ENCODE measurements at regions not wholly inside any gene's neighbourhood (a gene's known extent, or its start where the extent isn't known, plus 50 kb on each side); places are given as distances from the start of the nearest gene placed in this dataset.

DNA sequence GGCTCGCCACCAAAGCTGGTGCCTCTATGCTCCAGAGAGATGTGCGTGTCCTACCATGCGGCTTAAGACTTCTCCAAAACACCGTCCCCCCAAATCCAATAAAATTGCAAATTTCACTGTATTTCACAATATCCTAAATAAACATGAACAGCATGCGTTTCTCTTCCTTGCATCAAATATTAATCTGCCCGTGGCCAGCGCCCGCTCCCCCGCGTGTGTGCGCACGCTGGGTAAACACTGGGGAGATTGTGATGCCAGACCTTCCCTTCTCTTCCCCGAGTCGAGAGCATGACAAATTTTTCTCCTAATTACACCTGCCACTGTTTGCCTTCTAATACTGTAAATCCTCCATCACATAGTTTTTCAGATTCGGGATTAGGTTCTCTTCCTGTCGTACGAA lies 148.1 kb downstream of the MRM1 start:
- TF ChIP-seq, protein P1, sequence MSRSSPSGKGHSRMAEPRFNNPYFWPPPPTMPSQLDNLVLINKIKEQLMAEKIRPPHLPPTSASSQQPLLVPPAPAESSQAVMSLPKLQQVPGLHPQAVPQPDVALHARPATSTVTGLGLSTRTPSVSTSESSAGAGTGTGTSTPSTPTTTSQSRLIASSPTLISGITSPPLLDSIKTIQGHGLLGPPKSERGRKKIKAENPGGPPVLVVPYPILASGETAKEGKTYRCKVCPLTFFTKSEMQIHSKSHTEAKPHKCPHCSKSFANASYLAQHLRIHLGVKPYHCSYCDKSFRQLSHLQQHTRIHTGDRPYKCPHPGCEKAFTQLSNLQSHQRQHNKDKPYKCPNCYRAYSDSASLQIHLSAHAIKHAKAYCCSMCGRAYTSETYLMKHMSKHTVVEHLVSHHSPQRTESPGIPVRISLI (tag by site-specific recombination; IDR thresholded peaks at IDR 0.05), result no peak
- TF ChIP-seq, protein P2, sequence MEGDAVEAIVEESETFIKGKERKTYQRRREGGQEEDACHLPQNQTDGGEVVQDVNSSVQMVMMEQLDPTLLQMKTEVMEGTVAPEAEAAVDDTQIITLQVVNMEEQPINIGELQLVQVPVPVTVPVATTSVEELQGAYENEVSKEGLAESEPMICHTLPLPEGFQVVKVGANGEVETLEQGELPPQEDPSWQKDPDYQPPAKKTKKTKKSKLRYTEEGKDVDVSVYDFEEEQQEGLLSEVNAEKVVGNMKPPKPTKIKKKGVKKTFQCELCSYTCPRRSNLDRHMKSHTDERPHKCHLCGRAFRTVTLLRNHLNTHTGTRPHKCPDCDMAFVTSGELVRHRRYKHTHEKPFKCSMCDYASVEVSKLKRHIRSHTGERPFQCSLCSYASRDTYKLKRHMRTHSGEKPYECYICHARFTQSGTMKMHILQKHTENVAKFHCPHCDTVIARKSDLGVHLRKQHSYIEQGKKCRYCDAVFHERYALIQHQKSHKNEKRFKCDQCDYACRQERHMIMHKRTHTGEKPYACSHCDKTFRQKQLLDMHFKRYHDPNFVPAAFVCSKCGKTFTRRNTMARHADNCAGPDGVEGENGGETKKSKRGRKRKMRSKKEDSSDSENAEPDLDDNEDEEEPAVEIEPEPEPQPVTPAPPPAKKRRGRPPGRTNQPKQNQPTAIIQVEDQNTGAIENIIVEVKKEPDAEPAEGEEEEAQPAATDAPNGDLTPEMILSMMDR (tag by site-specific recombination; IDR thresholded peaks at IDR 0.05), result no peak
- TF ChIP-seq, protein P3, sequence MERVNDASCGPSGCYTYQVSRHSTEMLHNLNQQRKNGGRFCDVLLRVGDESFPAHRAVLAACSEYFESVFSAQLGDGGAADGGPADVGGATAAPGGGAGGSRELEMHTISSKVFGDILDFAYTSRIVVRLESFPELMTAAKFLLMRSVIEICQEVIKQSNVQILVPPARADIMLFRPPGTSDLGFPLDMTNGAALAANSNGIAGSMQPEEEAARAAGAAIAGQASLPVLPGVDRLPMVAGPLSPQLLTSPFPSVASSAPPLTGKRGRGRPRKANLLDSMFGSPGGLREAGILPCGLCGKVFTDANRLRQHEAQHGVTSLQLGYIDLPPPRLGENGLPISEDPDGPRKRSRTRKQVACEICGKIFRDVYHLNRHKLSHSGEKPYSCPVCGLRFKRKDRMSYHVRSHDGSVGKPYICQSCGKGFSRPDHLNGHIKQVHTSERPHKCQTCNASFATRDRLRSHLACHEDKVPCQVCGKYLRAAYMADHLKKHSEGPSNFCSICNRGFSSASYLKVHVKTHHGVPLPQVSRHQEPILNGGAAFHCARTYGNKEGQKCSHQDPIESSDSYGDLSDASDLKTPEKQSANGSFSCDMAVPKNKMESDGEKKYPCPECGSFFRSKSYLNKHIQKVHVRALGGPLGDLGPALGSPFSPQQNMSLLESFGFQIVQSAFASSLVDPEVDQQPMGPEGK (tag by site-specific recombination; IDR thresholded peaks at IDR 0.05), result no peak
- TF ChIP-seq ZNF16 (tag by site-specific recombination; IDR thresholded peaks at IDR 0.05; ENCODE audit: low read depth) (no peak), ZNF792 (tag by site-specific recombination; IDR thresholded peaks at IDR 0.05) (no peak), YY2 (tag by site-specific recombination; IDR thresholded peaks at IDR 0.05) (no peak), ZNF544 (tag by site-specific recombination; IDR thresholded peaks at IDR 0.05) (no peak), ZNF404 (tag by site-specific recombination; IDR thresholded peaks at IDR 0.05) (no peak), ZNF391 (tag by site-specific recombination; IDR thresholded peaks at IDR 0.05; ENCODE audit: borderline replicate concordance, low read depth) (no peak), ZNF510 (tag by site-specific recombination; IDR thresholded peaks at IDR 0.05; ENCODE audit: insufficient replicate concordance) (no peak)
- TF ChIP-seq, protein P4, sequence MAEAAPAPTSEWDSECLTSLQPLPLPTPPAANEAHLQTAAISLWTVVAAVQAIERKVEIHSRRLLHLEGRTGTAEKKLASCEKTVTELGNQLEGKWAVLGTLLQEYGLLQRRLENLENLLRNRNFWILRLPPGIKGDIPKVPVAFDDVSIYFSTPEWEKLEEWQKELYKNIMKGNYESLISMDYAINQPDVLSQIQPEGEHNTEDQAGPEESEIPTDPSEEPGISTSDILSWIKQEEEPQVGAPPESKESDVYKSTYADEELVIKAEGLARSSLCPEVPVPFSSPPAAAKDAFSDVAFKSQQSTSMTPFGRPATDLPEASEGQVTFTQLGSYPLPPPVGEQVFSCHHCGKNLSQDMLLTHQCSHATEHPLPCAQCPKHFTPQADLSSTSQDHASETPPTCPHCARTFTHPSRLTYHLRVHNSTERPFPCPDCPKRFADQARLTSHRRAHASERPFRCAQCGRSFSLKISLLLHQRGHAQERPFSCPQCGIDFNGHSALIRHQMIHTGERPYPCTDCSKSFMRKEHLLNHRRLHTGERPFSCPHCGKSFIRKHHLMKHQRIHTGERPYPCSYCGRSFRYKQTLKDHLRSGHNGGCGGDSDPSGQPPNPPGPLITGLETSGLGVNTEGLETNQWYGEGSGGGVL (tag by site-specific recombination; IDR thresholded peaks at IDR 0.05), result no peak

All from HEK293 (cell line).